ENCODE measurements at regions not wholly inside any gene's neighbourhood (a gene's known extent, or its start where the extent isn't known, plus 50 kb on each side); places are given as distances from the start of the nearest gene placed in this dataset.
A peak's percentile ranks its signal among the peaks of the same experiment; 100 is the strongest.
"Not testable (repeated sequence)": the region's sequence is repeated elsewhere in the genome, so short reads cannot be mapped to it uniquely, and the experiment has no call there.

DNA sequence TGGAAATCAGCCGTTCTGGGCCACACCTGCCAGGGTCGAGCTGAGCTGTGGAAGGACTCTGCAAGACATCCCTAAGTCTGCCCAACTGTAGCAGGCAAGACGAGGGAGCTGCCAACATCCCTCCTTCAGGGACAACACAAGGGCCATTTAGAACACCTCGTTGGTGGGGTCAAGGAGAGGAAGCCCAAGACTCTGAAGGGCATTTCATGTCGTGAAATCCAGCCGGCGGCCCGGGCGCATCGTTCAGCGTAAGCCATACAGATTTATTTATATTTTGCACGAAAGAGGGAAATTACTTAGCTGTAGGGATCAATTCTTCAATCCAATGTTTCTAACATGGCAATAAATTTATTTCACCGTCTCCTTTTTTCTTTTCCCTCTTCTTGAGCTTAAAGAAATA lies 101.7 kb upstream of the ZC3H12A start:
- DNase-seq: no peak
- TF ChIP-seq POLR2A (IDR thresholded peaks at IDR 0.05; ENCODE audit: low read length): no peak
- no peak for TF ChIP-seq GATA1 (IDR thresholded peaks at IDR 0.05; ENCODE audit: low read depth, low read length)

DNA sequence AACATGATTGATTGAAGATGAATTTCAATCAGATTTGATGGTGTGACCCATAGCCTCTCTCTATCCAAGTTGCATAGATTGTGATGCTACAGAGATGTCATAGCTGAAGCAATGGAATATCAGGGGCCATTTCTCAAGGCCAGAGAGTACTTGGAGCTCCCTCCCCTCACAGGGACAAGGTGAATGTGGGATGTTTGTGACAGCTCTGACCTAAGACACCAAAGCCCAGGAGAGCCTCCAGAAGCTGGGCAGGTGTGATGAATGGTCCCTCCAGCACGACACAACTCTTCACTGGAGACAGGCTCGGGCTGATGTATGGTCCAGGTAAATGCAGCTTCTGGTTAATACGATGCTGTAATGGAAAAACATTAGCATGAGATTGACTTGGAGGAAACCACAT lies 101.0 kb upstream of the ZC3H12A start:
- no peak for DNase-seq
- TF ChIP-seq GATA1 (IDR thresholded peaks at IDR 0.05; ENCODE audit: low read depth, low read length): no peak
- no peak for TF ChIP-seq POLR2A (IDR thresholded peaks at IDR 0.05; ENCODE audit: low read length)

DNA sequence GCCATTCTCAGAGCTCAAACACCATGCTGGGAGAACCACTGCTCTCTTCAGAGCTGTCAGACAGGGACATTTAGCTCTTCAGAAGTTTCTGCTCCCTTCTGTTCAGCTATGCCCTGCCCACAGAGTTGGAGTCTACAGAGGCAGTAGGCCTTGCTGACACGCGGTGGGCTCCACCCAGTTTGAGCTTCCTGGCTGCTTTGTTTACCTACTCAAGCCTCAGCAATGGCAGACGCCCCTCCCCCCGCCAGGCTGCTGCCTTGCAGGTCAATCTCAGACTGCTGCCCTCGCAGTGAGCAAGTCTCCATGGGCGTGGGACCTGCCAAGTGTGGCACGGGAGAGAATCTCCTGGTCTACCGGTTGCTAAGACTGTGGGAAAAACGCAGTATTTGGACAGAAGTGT lies 93.8 kb upstream of the ZC3H12A start:
- DNase-seq: not testable (repeated sequence)

DNA sequence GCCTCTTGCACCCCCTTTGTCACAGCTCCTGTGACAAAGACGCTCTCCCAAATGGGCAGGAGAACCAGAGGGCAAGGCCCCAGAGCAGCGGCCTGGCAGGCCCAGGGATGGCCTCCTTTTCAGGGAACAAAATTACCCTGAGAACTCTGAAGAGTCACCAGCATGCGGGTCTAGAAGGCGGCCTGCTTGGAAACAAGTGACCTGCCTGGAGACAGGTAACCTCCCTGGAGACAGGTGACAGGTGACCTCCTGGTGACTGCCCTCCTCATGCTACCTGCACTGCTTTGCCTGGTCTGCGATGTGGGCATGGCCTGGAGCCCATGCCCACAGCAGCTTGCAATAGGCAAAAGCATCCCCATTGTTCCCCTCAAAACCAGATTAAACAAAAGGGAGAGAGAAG lies 86.5 kb upstream of the ZC3H12A start:
- DNase-seq: no peak
- TF ChIP-seq GATA1 (IDR thresholded peaks at IDR 0.05; ENCODE audit: low read depth, low read length): no peak
- no peak for TF ChIP-seq POLR2A (IDR thresholded peaks at IDR 0.05; ENCODE audit: low read length)

DNA sequence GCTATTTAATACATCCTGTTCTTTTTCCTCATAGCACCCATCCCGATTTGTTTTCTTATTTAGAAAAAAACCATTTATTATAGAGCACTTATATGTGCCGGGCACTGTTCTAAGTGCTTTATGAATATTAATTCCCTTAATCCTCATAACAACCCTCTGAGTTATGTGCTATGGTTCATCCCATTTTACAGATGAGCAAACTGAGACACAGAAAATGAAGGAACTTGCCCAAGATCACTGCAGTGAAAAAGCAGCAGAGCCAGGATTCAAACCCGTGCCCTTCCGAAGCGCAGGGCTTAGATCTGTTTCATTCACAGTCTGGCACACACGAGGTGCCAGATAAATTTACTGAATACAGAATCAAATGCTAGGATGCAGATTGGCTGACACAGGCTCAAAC lies 85.1 kb upstream of the ZC3H12A start:
- no peak for TF ChIP-seq POLR2A (IDR thresholded peaks at IDR 0.05; ENCODE audit: low read length)
- TF ChIP-seq GATA1 (IDR thresholded peaks at IDR 0.05; ENCODE audit: low read depth, low read length): no peak
- DNase-seq: no peak

DNA sequence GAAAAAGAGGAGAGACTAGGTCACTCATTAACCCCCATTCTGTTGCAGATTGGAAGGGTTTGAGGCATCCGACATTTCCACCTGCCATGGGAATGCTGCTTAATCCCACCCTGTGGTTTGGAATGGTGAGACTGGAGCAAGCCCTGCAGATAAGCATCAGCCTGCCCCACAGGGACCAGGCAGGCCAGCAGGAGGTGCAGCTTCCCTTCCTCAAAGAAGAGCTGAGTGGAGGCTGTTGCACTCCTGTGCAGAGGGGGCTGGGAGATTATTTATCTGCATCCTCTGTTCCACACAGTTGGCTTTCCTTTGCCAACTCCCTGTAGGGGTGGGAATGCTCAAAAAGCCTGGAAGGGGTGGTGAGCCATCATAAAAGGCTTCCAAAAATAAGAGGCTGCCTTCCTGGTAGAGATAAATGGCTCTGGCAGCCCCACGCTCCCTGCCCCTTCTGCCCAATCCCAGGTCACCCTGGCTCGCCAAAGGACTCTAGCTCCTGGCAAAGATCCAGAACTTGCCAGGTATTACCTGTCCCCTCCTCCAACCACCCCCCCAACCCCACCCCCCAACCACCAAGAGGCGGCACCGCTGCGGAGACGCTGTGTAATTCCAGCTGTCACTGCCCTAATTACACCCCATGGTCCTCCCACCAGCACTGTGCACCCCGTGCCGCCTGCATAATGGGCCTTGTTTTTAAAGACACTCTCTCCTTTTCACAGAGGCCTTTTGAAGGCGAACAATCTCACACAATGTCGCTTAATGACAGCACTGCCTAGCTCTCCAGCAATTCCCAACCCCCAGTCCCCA lies 83.0 kb upstream of the ZC3H12A start:
- DNase-seq: peak in 1 of 2 experiments; percentile 12
- TF ChIP-seq POLR2A (IDR thresholded peaks at IDR 0.05; ENCODE audit: low read length): no peak
- TF ChIP-seq GATA1 (IDR thresholded peaks at IDR 0.05; ENCODE audit: low read depth, low read length): no peak

DNA sequence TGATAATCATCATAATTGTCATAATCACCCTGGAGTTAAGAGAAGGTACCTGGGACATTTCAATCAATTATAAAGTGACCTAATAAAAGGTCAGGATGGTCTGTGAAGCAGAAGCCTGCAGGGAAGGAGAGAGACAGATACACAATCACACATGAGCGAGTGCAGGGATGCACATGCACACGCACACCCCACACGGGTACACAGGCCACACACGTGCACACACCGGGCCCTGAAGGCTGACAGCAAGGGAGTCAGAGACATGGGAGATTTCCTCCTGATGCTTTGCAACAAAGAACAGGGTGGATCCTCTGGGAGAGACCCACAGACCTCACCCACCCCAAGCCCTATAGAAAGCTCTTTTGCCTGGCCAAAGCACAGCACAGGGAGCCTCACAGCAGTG lies 82.3 kb upstream of the ZC3H12A start:
- no peak for DNase-seq
- TF ChIP-seq GATA1 (IDR thresholded peaks at IDR 0.05; ENCODE audit: low read depth, low read length): no peak
- TF ChIP-seq POLR2A (IDR thresholded peaks at IDR 0.05; ENCODE audit: low read length): no peak

DNA sequence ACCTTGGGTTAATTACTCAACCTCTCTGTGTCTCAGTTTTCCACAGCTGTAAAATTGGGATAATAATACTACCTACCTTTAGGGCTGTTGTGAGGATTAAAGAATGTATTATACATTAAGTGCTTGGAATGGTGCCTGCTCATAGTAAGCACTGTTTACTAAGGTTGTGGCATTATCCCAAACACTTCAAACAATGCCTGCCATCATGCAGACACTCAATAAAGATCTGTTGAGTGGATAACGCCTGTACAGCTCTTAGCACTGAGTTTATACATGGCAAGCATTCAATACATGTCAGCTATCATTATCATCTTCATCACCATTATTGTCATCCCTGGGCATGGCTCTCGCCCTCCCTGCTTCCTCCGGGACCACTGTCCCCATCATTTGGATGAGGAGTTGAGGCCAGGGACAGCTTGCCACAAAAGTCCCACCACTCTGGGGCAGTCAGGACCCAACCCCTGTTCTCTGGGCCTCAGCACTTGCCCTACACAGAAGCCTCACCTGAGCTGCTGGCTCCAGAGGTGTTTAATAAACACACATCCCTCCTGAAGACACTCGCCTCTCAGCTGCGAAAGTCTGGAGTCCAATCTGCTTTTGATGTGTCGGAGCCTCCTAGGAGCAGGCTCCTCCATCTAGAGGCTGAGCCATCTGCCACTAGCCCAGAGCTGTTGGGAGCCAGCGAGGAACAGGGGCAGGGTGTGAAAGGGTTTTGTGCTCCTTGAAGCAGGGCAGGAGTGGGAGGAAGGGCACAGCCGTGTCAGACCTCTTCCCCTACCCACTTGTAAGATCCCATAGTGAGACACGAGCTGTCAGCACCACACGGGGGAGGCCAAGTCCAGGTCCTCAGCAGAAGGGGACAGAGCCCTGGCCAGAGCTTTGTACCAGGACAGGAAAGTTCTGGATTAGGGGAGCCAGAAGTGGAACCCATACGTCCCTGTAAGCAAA lies 80.9 kb upstream of the ZC3H12A start:
- no peak for DNase-seq

DNA sequence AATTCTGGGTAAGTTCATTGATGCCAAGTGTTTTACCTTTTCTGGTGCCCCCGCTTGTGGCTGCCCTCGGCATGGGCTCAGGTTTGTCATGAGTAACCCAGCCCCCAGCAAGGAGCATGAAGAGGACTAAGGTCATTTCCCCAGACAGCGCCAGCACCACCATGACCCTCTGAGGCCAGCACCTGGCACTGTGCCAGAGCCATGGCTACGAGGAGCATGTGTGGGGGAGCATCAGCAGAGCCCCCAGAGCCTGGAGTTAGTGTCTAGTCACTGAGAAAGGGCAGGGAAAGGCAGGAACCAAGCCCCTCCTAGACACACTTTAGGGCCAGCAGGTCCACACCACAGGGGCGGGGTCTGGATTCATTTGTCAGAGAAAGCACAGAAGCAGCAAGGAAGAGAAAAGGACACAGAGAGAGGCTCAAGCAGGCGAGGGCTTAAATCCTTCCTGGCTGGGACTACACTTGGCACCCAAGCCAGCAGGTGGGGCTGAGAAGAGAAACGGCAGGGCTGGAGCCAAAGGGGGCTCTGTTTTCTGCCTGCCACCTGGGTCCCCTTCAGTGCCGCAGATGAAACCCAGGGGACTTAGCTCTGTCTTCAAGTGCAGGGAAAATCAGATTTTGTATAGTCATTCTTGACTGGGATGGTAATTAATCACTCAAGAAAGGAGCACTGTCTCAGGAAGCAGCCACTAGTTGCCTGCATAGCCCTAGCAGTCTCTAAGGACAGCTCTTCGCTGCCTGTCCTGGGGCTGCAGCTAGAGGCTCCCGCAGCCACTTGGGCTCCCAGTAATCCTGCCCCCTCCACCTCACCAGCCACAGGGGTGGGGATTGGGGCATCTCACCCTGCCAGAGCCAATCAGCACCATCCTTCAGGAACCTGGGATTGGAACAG lies 79.6 kb upstream of the ZC3H12A start:
- DNase-seq: no peak
- TF ChIP-seq GATA1 (IDR thresholded peaks at IDR 0.05; ENCODE audit: low read depth, low read length): no peak
- no peak for TF ChIP-seq POLR2A (IDR thresholded peaks at IDR 0.05; ENCODE audit: low read length)

More for the DNA sequence above, 80.9 kb upstream of the ZC3H12A start:
- TF ChIP-seq POLR2A (IDR thresholded peaks at IDR 0.05; ENCODE audit: low read length) (no peak), GATA1 (IDR thresholded peaks at IDR 0.05; ENCODE audit: low read depth, low read length) (no peak)

DNA sequence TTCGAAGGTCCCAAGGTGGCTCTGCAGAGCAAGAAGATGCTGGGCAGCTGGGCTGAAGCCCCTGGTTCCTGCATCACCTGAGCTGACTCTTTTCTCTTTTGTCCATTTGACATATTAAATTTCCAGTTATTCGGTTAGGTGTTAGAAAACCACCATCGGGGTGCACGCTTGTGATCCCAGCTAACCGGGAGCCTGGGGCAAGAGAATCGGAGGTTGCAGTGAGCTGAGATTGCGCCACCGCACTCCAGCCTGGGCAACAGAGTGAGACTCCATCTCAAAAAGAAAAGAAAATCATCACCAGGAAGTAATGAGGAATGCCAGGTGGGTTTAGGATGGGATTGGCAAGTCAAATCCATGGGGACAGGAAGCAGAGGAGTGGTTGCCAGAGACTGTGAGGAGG lies 76.3 kb upstream of the ZC3H12A start:
- DNase-seq: no peak
- TF ChIP-seq POLR2A (IDR thresholded peaks at IDR 0.05; ENCODE audit: low read length) (no peak), GATA1 (IDR thresholded peaks at IDR 0.05; ENCODE audit: low read depth, low read length) (no peak)

DNA sequence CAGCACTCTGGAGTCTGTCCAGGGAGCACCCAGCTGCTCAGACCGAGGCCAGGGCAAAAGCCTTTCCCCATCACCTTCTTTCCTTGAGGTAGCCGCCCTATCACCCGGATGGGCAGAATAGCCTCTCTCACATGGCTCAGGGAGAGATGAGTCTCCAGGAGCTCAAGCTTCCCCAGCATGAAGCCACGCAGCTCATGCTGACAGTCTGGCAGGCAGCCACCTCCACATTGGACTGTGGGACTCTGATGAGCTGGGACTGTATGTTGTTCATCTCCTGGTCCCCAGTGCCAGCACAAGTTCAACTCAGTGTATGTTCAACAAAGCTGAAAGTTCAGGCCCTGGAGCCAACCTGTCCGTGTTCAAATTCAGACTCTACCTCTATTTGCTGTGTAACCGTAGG lies 75.2 kb upstream of the ZC3H12A start:
- no peak for DNase-seq
- no peak for TF ChIP-seq GATA1 (IDR thresholded peaks at IDR 0.05; ENCODE audit: low read depth, low read length)
- TF ChIP-seq POLR2A (IDR thresholded peaks at IDR 0.05; ENCODE audit: low read length): no peak

DNA sequence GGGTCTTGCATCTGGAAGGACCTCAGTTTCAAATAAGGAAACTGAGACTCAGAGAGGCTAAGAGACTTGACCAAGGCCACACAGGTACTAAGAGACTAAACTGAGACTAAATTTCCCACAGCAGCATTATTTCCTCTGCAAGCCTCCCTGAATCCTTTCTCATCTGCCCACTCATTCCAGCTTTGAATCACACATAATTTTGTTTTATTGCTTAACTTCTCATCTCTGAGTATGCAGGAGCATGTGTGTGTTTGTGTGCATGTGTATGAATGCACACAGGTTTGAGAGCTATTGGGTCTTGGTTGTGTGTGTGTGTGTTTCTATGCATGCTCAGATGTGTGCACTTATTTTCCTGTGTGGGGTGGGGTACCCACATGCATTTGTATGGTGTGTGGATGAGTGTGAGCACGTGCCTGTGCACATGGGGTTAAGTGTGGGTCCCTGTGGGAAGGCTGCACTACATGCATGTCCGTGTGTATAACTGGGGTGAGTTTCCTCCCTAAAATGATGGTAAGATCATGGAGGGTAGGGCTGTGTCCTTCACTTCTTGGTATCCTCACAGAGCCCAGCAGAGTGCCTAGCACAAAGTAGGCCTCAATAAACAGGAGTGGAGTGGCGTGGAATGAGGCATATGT lies 74.4 kb upstream of the ZC3H12A start:
- TF ChIP-seq POLR2A (IDR thresholded peaks at IDR 0.05; ENCODE audit: low read length) (no peak), GATA1 (IDR thresholded peaks at IDR 0.05; ENCODE audit: low read depth, low read length) (no peak)
- DNase-seq: no peak

DNA sequence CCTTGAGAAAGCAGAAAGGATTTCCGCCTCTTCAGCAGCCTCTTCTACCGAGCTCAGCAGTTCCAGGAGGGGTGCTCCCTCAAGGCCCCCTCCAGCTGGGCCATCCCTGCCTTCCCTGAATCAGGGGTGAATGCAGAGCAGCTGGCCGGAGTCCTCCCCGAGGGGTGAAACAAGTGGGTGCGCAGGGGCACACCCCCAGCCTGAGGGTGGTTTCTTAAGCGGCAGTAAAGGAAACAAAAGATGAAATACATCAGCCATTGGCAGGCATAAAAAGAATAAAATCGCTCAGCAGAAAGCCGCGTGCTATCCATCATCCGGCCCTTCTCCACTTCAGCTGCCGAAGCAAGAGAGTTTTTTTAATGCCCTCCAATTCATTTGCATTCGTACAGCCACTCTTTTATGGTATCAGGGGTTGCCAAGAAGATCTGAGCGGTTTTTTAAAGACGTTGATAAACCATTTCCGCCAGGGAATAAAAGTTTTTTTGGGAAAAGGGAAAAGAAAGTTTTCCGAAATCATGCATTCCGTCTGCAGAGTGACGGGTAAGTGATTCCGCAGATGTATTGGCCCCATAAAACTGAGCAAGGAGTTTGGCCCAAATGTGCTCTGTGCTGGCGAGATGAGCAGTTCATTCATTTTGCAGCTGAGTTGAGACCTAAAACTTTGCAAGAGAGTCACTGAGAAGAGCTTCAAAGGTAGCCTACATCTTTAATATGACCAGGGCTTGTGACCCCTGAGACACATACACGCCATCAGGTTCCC lies 73.7 kb upstream of the ZC3H12A start:
- no peak for DNase-seq
- TF ChIP-seq GATA1 (IDR thresholded peaks at IDR 0.05; ENCODE audit: low read depth, low read length): no peak
- no peak for TF ChIP-seq POLR2A (IDR thresholded peaks at IDR 0.05; ENCODE audit: low read length)

All from erythroblast (primary cell).